HK-2 (cell line): ENCODE measurements at regions not wholly inside any gene's neighbourhood (a gene's known extent, or its start where the extent isn't known, plus 50 kb on each side); places are given as distances from the start of the nearest gene placed in this dataset.
"Not testable (repeated sequence)": the region's sequence is repeated elsewhere in the genome, so short reads cannot be mapped to it uniquely, and the experiment has no call there.

Source experiments
- DNase-seq: peaks from one replicate; pipeline ENCODE4 v3.0.0-alpha.2; 2018; ENCODE audit not compliant: unreplicated experiment

DNA sequence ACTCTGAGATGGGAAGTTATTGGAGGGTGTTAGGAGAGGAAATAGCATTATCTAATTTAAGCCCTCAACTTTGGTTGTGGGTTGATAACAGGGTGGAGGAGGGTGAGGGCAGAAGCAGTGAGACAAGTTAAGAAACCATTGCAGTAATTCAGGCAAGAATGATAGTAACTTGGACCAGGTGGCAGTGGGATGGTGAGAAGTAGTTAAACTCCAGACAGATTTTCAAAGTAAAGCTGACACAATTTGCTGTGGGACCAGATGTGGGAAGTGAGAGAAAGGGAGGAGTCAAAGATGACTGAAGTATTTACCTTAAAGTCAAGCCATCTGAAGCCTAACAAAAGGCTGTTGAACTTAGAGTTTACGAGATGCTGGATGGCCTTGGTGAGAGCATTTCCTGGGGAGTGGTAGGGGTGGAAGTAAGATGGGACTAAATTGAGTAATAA lies 163.2 kb upstream of the KLF7 start:
- DNase-seq = no peak

DNA sequence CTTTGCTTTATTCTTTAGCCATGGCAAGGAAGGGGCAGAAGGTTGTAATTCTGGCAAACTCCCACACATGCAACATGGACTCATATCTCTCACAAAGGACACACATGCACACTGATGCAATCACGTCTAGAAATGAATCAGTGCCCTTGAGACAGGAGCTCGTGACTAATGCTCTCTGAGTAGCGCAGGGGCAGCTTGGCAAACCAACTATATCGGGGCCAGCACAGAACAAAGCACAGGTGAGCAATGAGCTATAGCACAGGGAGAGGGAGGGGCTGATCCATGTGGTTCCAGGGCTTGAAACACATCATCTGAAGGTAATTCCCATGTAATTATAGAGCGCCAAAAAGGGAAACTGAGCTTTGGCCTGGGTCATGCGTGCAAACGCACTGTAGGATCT lies 165.2 kb upstream of the KLF7 start:
- peak; percentile 72 for DNase-seq

GRCh38 chr2:207331674-207332073 lies 165.9 kb upstream of the KLF7 start:
- no peak for DNase-seq

DNA sequence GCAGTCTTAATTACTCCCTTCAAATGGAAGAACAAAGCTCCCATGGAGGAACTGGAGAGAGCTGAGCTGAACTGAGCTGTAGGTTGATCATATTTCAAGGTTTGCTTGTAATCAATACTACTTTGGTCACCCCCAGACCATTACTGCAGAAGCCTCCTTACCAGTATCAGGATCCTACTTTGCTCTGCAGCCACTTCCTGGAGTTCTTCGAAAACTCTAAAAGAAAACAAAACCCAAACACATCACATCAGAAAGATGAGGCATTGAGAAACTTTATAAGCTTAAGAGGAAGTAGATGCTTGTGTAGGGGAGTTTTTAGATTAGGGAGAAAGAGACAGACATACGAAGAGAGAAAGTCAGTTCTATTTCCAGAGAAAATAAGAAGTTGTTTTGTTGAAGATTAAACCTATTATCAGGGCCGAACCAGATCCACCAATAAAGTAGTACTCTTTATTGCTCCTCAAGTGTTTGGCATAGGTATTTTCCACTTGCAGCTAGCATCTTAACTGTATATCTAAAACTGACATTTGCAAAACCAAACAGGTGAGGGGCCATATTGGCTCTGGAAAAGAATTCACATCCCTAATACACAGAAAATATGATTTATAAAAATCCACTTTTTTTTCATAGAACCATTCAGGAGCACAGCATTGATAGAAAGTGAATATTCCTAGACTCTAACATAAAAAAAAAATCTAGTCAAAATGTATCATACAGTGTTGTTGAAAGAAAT lies 166.9 kb upstream of the KLF7 start:
- DNase-seq = no peak

DNA sequence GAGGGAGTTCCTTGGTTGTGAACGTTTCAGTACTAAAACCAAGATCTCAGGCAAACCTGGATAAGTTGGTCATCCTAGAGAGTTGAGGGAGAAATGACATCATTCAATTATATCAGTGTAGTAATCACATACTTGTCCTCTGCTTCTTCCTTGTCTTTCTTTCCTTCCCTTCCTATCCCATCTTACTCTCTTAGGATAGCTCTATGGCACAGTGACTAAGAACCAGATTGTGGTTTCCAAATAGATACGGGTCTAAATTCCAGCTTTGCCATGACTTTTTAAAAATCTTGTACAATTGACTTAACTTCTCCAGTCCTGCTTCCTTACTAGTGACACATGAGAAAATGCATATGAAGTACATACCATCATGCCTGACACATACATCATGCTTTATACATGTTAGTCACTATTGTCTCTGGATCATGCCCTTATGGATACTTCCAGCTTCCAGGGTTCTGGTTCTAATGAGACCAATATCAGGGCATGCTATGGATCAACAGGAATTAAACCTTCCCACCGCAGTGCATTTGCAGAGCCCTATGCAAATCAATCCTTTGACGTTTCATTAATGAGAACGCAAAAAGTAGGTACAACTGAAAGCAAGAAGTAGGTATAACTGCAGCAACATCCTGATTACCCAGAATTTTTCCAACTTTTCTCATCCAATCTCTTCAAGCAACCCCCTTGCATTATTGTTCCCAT lies 168.0 kb upstream of the KLF7 start:
- no peak for DNase-seq

GRCh38 chr2:207334301-207334623 lies 168.5 kb upstream of the KLF7 start:
- DNase-seq = no peak

DNA sequence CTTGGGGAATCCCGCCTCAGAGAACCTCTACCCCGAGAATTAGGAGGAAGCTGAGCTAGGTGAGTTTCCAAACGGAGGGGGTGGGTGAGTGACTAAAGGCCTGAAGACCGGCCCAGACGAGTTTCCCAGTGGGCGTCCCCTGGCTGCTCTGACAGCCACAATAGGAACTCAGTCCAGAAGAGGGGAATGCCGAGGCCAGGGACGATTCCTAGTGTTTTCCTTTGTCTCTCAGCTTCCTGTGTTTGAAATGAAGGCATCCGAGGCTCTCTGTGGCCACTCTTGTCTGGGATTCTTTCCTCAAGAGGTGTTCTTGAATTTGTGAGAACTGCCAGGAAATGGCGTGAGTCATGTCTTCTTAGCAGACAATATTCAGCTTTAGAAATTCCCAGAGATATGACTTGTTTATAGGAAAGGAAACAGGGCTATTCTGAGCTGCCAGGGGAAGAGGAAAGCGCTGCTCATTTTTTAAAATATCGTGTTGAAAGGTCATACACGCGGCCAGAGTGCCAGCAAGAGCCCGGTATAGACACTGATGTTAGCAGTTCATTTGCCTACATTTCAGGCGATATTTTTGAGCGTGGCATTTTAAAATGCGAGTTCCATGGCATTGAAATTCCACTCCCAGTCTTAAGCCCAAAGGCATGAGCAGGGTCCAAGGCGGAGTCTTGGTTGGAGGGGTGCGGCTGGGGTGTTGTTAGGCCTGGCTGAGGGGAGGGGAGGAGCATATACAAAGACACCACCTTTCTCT lies 169.1 kb upstream of the KLF7 start:
- peak; percentile 95 for DNase-seq

- DNase-seq = peak; percentile 26
Measured at GRCh38 chr2:207337234-207338219, 171.8 kb upstream of the KLF7 start.

- DNase-seq = no peak
Measured at GRCh38 chr2:207338220-207338607, 172.5 kb upstream of the KLF7 start.

GRCh38 chr2:207338610-207339009 lies 172.9 kb upstream of the KLF7 start:
- DNase-seq = no peak

DNA sequence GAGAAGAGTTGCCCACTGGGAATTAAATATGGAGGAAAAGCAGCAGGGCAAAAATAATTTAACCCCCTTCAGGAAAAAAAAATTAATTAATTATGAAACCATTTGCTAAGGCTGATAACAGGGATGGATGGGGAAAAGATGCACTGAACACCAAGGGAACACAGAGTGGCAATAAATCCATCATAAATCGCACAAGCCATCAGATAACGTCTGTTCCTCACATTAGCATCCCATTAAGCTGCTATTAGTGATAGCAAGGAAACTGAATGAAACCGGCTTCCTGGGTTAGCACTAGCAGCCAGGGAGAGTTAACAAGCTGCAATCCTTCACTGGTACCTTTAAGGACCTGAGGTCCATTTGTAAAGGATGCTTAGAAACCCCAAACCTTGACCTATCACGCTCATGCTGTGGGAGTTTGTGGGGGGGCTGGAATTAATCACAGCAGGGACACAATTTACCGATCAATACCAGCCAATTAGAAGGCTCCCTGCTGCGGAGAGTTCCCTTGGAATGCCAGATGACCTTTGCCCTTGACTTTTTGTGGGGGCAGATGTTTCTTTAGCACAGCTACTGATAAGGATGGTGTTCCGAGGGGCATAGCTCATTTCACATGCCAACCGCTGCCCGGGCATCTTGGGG lies 175.5 kb upstream of the KLF7 start:
- DNase-seq = no peak

DNA sequence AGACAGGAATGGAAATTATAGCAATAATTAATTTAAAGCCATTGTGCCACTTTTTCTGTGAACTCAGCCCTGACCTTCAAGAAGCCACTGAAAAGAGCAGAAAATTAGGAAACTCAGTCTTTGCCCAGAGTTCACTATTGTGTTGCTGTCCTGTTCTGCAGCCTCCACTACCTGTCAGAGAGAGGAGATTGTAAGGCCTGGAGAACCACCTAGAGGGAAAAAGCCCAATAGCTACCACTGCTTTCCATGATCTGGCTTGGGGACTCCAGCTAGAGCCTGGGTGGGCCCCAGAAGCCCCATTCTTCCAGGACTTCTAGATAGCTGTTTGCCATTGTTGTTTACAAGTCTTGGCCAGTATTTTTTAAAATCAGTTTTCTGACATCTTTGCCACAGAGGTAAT lies 176.1 kb upstream of the KLF7 start:
- no peak for DNase-seq

- not testable (repeated sequence) for DNase-seq
Measured at GRCh38 chr2:207344596-207345394, 179.0 kb upstream of the KLF7 start.

- no peak for DNase-seq
Measured at GRCh38 chr2:207351171-207351570, 178.6 kb upstream of the CREB1 start.

- DNase-seq = no peak
Measured at GRCh38 chr2:207352978-207353671, 176.6 kb upstream of the CREB1 start.

DNA sequence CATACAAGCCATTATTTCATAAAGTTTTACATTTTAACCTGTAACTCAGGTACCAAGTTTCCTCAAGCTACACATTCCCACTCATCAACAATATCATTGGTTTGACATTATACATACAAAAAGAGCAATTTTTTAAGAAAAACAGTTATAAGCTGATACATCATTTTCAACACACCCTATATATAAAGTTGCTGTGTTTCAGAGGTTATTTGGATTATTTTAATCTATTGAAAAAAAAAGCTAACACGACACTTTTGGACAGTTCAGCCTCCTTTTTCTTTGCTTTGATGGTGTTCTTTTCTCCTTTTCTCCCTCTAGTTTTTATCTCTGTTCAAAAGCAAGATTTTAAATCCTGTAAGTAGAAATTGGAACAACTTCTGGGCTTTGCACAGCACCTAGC lies 175.9 kb upstream of the CREB1 start:
- DNase-seq = no peak

DNA sequence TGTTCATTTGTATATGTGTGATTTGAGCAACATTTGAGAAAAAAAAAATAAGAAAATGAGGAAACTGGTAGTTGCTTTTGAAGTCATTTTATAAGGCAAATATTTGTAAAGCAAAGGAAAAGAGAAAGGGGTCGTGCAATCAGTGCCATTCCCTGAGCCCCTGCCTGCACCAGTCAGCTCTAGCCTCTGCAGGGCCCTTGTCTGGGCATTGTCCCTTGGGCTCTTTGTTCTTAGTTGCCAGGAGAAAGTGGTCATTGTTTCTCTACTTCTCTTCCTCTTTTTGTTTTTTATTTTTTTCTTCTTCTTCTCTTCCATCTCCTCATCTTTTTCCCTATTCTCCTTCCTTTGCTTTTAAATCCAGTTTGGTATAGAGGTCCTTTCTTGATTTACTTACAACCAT lies 175.3 kb upstream of the CREB1 start:
- DNase-seq = no peak

- no peak for DNase-seq
Measured at GRCh38 chr2:207356567-207356966, 173.2 kb upstream of the CREB1 start.

- no peak for DNase-seq
Measured at GRCh38 chr2:207357216-207357615, 172.5 kb upstream of the CREB1 start.

- DNase-seq = no peak
Measured at GRCh38 chr2:207362716-207363115, 167.0 kb upstream of the CREB1 start.
